ENCODE measurements at regions not wholly inside any gene's neighbourhood (a gene's known extent, or its start where the extent isn't known, plus 50 kb on each side); places are given as distances from the start of the nearest gene placed in this dataset.

DNA sequence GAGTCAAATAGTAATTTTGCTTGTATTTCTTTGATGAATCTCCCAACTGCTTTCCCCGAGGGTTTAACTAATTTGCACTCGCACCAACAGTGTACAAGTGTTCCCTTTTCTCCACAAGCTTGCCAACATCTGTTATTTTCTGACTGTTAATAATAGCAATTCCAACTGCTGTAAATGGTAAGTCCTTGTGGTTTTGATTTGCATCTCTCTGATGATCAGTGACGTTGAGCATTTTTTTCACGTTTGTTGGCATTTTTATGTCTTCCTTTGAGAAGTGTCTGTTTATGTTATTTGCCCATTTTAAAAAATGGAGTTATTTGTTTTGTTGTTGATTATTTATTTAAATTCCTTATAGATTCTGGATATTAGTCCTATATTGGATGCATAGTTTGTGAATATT is 399.8 kb upstream of the MAN1A1 start (continued):
- TF ChIP-seq, protein P1, sequence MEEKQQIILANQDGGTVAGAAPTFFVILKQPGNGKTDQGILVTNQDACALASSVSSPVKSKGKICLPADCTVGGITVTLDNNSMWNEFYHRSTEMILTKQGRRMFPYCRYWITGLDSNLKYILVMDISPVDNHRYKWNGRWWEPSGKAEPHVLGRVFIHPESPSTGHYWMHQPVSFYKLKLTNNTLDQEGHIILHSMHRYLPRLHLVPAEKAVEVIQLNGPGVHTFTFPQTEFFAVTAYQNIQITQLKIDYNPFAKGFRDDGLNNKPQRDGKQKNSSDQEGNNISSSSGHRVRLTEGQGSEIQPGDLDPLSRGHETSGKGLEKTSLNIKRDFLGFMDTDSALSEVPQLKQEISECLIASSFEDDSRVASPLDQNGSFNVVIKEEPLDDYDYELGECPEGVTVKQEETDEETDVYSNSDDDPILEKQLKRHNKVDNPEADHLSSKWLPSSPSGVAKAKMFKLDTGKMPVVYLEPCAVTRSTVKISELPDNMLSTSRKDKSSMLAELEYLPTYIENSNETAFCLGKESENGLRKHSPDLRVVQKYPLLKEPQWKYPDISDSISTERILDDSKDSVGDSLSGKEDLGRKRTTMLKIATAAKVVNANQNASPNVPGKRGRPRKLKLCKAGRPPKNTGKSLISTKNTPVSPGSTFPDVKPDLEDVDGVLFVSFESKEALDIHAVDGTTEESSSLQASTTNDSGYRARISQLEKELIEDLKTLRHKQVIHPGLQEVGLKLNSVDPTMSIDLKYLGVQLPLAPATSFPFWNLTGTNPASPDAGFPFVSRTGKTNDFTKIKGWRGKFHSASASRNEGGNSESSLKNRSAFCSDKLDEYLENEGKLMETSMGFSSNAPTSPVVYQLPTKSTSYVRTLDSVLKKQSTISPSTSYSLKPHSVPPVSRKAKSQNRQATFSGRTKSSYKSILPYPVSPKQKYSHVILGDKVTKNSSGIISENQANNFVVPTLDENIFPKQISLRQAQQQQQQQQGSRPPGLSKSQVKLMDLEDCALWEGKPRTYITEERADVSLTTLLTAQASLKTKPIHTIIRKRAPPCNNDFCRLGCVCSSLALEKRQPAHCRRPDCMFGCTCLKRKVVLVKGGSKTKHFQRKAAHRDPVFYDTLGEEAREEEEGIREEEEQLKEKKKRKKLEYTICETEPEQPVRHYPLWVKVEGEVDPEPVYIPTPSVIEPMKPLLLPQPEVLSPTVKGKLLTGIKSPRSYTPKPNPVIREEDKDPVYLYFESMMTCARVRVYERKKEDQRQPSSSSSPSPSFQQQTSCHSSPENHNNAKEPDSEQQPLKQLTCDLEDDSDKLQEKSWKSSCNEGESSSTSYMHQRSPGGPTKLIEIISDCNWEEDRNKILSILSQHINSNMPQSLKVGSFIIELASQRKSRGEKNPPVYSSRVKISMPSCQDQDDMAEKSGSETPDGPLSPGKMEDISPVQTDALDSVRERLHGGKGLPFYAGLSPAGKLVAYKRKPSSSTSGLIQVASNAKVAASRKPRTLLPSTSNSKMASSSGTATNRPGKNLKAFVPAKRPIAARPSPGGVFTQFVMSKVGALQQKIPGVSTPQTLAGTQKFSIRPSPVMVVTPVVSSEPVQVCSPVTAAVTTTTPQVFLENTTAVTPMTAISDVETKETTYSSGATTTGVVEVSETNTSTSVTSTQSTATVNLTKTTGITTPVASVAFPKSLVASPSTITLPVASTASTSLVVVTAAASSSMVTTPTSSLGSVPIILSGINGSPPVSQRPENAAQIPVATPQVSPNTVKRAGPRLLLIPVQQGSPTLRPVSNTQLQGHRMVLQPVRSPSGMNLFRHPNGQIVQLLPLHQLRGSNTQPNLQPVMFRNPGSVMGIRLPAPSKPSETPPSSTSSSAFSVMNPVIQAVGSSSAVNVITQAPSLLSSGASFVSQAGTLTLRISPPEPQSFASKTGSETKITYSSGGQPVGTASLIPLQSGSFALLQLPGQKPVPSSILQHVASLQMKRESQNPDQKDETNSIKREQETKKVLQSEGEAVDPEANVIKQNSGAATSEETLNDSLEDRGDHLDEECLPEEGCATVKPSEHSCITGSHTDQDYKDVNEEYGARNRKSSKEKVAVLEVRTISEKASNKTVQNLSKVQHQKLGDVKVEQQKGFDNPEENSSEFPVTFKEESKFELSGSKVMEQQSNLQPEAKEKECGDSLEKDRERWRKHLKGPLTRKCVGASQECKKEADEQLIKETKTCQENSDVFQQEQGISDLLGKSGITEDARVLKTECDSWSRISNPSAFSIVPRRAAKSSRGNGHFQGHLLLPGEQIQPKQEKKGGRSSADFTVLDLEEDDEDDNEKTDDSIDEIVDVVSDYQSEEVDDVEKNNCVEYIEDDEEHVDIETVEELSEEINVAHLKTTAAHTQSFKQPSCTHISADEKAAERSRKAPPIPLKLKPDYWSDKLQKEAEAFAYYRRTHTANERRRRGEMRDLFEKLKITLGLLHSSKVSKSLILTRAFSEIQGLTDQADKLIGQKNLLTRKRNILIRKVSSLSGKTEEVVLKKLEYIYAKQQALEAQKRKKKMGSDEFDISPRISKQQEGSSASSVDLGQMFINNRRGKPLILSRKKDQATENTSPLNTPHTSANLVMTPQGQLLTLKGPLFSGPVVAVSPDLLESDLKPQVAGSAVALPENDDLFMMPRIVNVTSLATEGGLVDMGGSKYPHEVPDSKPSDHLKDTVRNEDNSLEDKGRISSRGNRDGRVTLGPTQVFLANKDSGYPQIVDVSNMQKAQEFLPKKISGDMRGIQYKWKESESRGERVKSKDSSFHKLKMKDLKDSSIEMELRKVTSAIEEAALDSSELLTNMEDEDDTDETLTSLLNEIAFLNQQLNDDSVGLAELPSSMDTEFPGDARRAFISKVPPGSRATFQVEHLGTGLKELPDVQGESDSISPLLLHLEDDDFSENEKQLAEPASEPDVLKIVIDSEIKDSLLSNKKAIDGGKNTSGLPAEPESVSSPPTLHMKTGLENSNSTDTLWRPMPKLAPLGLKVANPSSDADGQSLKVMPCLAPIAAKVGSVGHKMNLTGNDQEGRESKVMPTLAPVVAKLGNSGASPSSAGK (IDR thresholded peaks at IDR 0.05) = no peak
- TF ChIP-seq FOSL1 (tag; conservative IDR thresholded peaks at IDR 0.05) (no peak), CBX1 (IDR thresholded peaks at IDR 0.05; ENCODE audit: low read depth) (no peak), PHF20 (IDR thresholded peaks at IDR 0.05; ENCODE audit: partially characterized antibody) (no peak), XRCC3 (IDR thresholded peaks at IDR 0.05) (no peak)
